Subcutaneous abdominal adipose tissue (tissue), 5 donors: ENCODE measurements at regions not wholly inside any gene's neighbourhood (a gene's known extent, or its start where the extent isn't known, plus 50 kb on each side); places are given as distances from the start of the nearest gene placed in this dataset.

Source experiments
- H3K27ac ChIP-seq: one replicate; pipeline ENCODE4 v1.7.0; 2013; ENCODE audit warnings: low read depth, mild to moderate bottlenecking, inconsistent platforms, low read length, moderate library complexity
- H3K27me3 ChIP-seq, 5 donors: one replicate each; pipeline ENCODE4 v1.7.0; 2013; ENCODE audit warnings: low read length in 5 of 5, inconsistent platforms in 1 of 5; ENCODE audit not compliant: control insufficient read depth in 5 of 5, insufficient read depth in 4 of 5
- H3K36me3 ChIP-seq, 5 donors: one replicate each; pipeline ENCODE4 v1.7.0; 2013; ENCODE audit warnings: low read length in 5 of 5; ENCODE audit not compliant: control insufficient read depth in 5 of 5, insufficient read depth in 5 of 5
- H3K4me1 ChIP-seq, 5 donors: one replicate each; pipeline ENCODE4 v1.7.0; 2013; ENCODE audit warnings: low read length in 5 of 5, mild to moderate bottlenecking in 3 of 5, moderate library complexity in 1 of 5; ENCODE audit not compliant: control insufficient read depth in 5 of 5, insufficient read depth in 5 of 5
- H3K4me3 ChIP-seq, 5 donors: one replicate each; pipeline ENCODE4 v1.7.0; 2013; ENCODE audit warnings: low read length in 5 of 5, low read depth in 1 of 5
- H3K9ac ChIP-seq, 5 donors: one replicate each; pipeline ENCODE4 v1.7.0; 2013; ENCODE audit warnings: low read length in 5 of 5, mild to moderate bottlenecking in 4 of 5, moderate library complexity in 3 of 5
- H3K9me3 ChIP-seq, 5 donors: one replicate each; pipeline ENCODE4 v1.7.0; 2013; ENCODE audit warnings: low read length in 5 of 5; ENCODE audit not compliant: control insufficient read depth in 5 of 5
- donor health status: healthy.
- donor health status: healthy.
- donor health status: healthy.
- donor health status: healthy.
- donor health status: healthy.

- H3K36me3 ChIP-seq = no peaks in the 10 kb centered on the region
These were observed 1372.9 kb upstream of the PIK3C3 start for GRCh38 chr18:40582105-40582504.

GRCh38 chr18:40577981-40578365 is 1377.1 kb upstream of the PIK3C3 start:
- no peak overlapping the region for H3K27ac ChIP-seq

More at GRCh38 chr18:40582105-40582504, 1372.9 kb upstream of the PIK3C3 start:
- Histone ChIP-seq H3K9me3 (peaks cover 0 to 4% (median 0%) of the 10 kb centered on the region in 5 donors), H3K9ac (no peak overlapping the region), H3K27ac (no peak overlapping the region), H3K27me3 (no peaks in the 10 kb centered on the region), H3K4me3 (no peak overlapping the region), H3K4me1 (no peaks in the 10 kb centered on the region)

GRCh38 chr18:40577239-40577980 is 1377.6 kb upstream of the PIK3C3 start:
- Histone ChIP-seq H3K9me3 (no peaks in the 10 kb centered on the region), H3K4me3 (no peak overlapping the region), H3K9ac (no peak overlapping the region), H3K36me3 (no peaks in the 10 kb centered on the region), H3K27ac (no peak overlapping the region), H3K27me3 (no peaks in the 10 kb centered on the region), H3K4me1 (no peaks in the 10 kb centered on the region)

More at GRCh38 chr18:40577981-40578365, 1377.1 kb upstream of the PIK3C3 start:
- Histone ChIP-seq H3K27me3 (no peaks in the 10 kb centered on the region), H3K9me3 (no peaks in the 10 kb centered on the region), H3K36me3 (no peaks in the 10 kb centered on the region), H3K9ac (no peak overlapping the region), H3K4me3 (no peak overlapping the region), H3K4me1 (no peaks in the 10 kb centered on the region)

- Histone ChIP-seq H3K27ac (no peak overlapping the region), H3K9ac (no peak overlapping the region), H3K36me3 (no peaks in the 10 kb centered on the region), H3K4me3 (no peak overlapping the region), H3K27me3 (no peaks in the 10 kb centered on the region), H3K9me3 (no peaks in the 10 kb centered on the region), H3K4me1 (no peaks in the 10 kb centered on the region)
These were observed 1378.4 kb upstream of the PIK3C3 start for GRCh38 chr18:40576507-40577115.

DNA sequence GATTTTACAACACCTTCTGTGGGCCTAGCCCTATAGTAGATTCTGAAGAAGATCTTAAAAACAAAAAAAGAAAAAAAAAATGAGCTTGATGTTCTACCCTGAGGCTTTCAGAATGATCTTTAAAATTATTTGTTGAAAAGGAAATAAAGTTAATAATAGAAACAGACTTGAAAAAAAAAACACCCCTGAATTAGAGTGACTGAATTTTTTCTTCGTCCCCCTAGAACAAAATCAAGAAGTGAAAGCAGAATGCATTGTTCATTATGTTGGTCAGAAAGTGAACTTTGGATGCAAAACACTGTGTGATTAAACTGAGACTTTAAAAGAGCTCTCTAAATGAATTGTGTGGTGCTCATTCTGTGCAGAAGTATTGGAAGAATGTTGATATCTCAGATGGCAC is 1384.4 kb upstream of the PIK3C3 start:
- Histone ChIP-seq H3K4me1 (no peaks in the 10 kb centered on the region), H3K9me3 (no peaks in the 10 kb centered on the region), H3K27ac (no peak overlapping the region), H3K9ac (no peak overlapping the region), H3K4me3 (no peak overlapping the region), H3K27me3 (no peaks in the 10 kb centered on the region), H3K36me3 (no peaks in the 10 kb centered on the region)

GRCh38 chr18:40569605-40570004 is 1385.4 kb upstream of the PIK3C3 start:
- Histone ChIP-seq H3K4me3 (no peak overlapping the region), H3K4me1 (no peaks in the 10 kb centered on the region), H3K27me3 (no peaks in the 10 kb centered on the region), H3K36me3 (no peaks in the 10 kb centered on the region), H3K9me3 (no peaks in the 10 kb centered on the region), H3K9ac (no peak overlapping the region), H3K27ac (no peak overlapping the region)

- Histone ChIP-seq H3K9me3 (no peaks in the 10 kb centered on the region), H3K36me3 (no peaks in the 10 kb centered on the region), H3K4me1 (no peaks in the 10 kb centered on the region), H3K27ac (no peak overlapping the region), H3K27me3 (no peaks in the 10 kb centered on the region), H3K4me3 (no peak overlapping the region), H3K9ac (no peak overlapping the region)
These were observed 1388.6 kb upstream of the PIK3C3 start for GRCh38 chr18:40566510-40566844.

- H3K9me3 ChIP-seq = no peaks in the 10 kb centered on the region
- no peak overlapping the region for H3K4me3 ChIP-seq
- no peaks in the 10 kb centered on the region for H3K4me1 ChIP-seq
- no peaks in the 10 kb centered on the region for H3K36me3 ChIP-seq
- no peak overlapping the region for H3K9ac ChIP-seq
- H3K27ac ChIP-seq = no peak overlapping the region
- H3K27me3 ChIP-seq = no peaks in the 10 kb centered on the region
These were observed 1389.1 kb upstream of the PIK3C3 start for GRCh38 chr18:40565805-40566509.

DNA sequence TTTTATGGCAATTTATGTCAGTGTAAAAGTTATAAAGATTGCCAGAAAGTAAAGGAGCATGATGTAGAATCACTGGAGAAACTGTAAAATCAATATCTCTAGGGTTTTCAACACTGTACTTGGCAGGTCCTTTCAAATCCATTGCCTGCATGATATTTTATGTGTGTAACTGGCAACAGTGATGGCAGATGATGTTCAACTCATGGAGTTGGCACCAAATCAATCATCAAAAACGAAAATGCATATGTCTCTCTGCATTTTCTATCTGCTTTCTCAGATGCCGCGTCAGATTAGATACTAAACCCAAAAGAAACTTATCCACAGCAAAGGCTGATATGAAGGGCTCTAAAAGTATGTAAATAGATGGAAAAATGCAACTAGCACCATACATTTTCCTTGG is 1395.5 kb upstream of the PIK3C3 start:
- H3K9me3 ChIP-seq = no peaks in the 10 kb centered on the region
- H3K9ac ChIP-seq = no peak overlapping the region
- no peak overlapping the region for H3K27ac ChIP-seq
- H3K27me3 ChIP-seq = no peaks in the 10 kb centered on the region
- no peaks in the 10 kb centered on the region for H3K36me3 ChIP-seq
- no peak overlapping the region for H3K4me3 ChIP-seq
- H3K4me1 ChIP-seq = no peaks in the 10 kb centered on the region

DNA sequence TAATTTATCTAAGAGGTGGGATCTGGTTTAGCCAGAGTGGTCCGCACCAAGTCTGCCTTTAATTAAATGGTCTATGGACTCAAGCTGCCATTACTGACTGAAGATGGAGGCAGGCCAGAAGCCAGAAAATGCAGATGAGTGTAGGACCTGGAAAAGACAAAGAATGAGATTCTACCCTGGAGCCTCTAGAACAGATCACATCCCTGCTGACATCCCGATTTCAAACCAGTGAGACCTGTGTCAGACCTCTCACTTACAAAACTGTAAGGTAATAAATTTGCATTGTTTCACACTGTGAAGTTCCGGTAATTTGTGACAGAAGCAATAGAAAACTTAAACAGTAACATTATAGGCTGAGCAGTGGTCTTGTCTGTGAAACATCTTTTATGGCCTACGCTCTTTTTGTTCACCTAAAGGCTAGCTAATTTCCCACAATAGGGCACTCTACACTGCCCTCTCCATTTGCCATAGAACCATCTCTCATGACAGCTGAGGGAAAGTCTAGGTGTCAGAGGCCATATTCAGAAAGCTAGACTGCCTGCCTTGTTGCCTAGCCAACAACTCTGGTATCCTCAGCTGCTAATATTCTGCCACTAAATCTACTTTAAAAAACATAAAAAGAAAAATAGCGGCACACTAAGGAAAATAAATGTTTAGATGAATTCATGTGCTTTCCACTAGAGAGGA is 1396.2 kb upstream of the PIK3C3 start:
- H3K9ac ChIP-seq = no peak overlapping the region
- H3K9me3 ChIP-seq = no peaks in the 10 kb centered on the region
- no peak overlapping the region for H3K27ac ChIP-seq
- H3K27me3 ChIP-seq = no peaks in the 10 kb centered on the region
- no peak overlapping the region for H3K4me3 ChIP-seq
- no peaks in the 10 kb centered on the region for H3K4me1 ChIP-seq
- no peaks in the 10 kb centered on the region for H3K36me3 ChIP-seq
